Fibroblast of the aortic adventitia (primary cell): ENCODE measurements at regions not wholly inside any gene's neighbourhood (a gene's known extent, or its start where the extent isn't known, plus 50 kb on each side); places are given as distances from the start of the nearest gene placed in this dataset.

Experiments
- DNase-seq: peaks from one replicate; pipeline ENCODE4 v3.0.0-alpha.2; 2010; ENCODE audit warnings: low read depth
- H3K4me3 ChIP-seq: 2 replicates; pipeline ENCODE4 v1.5.1; 2011; ENCODE audit warnings: low read depth, mild to moderate bottlenecking, control low read depth, low read length, moderate library complexity
- TF ChIP-seq, protein P1 (sequence below): IDR thresholded peaks from 2 replicates; pipeline ENCODE4 v1.5.1; 2011; ENCODE audit warnings: mild to moderate bottlenecking, low read length, control low read depth, inconsistent platforms; ENCODE audit not compliant: insufficient read depth

DNA sequence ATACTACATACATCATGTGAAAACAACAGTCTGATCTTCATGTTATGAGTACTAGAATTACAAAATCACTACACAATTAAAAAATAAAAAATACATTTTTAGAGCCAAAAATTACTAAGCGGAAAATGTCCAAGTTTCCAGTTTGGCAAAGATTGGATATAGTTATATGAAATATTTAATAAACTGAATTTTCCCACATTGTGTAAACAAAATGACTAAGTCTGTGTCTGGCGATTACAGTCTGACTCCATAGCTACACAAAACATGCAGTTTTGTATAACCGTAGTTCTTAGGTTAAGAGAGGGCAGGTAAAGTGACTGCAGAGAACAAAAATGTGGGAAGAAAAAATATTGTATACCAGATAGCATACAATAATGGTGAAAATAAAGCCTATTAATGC is 59.2 kb upstream of the TMEM47 start:
- peak; percentile 1 for DNase-seq
- no peak overlapping the region for H3K4me3 ChIP-seq
- TF ChIP-seq, protein P1, sequence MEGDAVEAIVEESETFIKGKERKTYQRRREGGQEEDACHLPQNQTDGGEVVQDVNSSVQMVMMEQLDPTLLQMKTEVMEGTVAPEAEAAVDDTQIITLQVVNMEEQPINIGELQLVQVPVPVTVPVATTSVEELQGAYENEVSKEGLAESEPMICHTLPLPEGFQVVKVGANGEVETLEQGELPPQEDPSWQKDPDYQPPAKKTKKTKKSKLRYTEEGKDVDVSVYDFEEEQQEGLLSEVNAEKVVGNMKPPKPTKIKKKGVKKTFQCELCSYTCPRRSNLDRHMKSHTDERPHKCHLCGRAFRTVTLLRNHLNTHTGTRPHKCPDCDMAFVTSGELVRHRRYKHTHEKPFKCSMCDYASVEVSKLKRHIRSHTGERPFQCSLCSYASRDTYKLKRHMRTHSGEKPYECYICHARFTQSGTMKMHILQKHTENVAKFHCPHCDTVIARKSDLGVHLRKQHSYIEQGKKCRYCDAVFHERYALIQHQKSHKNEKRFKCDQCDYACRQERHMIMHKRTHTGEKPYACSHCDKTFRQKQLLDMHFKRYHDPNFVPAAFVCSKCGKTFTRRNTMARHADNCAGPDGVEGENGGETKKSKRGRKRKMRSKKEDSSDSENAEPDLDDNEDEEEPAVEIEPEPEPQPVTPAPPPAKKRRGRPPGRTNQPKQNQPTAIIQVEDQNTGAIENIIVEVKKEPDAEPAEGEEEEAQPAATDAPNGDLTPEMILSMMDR: no peak

- TF ChIP-seq, protein P1: no peak
- H3K4me3 ChIP-seq: no peak overlapping the region
- DNase-seq: peak; percentile 15
Observed at GRCh38 chrX:34734383-34734782, 77.3 kb upstream of the TMEM47 start.

DNA sequence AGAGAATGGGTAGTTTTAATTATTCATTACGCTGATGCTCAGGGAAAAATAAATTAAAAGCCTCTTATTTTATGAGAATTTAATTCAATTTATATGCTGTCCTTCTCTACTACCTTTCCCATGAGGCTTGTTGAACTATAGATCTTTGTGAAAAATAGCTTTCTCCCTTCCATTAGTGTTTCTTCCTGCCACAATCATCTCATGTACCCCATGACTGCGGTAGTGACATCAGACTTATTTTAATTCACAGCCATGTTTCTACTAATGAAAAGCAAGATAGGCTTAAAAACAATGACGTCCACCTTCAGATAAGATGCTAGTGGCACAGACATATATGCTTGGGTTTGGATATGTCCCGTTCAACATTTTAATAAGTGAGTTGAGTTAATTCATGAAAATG is 87.4 kb upstream of the TMEM47 start:
- DNase-seq: no peak
- TF ChIP-seq, protein P1: no peak
- H3K4me3 ChIP-seq: no peak overlapping the region

- DNase-seq: no peak
- H3K4me3 ChIP-seq: no peak overlapping the region
- TF ChIP-seq, protein P1: no peak
Observed at GRCh38 chrX:34749896-34750295, 92.8 kb upstream of the TMEM47 start.

GRCh38 chrX:34764852-34765361 is 107.8 kb upstream of the TMEM47 start:
- TF ChIP-seq, protein P1: no peak
- DNase-seq: no peak

DNA sequence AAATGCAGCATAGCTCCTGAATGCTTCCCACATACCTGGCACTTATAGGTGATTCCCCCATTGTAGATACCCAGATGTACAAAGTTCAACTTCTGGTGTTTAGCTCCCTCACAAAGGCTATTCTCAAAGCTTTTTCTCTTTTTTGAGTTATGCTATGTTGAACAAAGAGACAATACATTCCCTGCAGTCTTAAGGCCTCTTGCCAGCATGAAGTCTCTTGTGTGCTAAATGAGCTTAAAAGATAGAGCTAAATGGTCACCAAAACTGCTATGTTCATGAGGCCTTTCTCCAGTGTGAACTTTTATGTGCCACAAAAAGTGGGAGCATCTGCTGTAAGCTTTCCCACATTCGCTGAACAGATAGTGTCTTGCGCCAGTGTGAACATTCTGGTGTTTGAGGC is 111.2 kb upstream of the TMEM47 start:
- no peak for DNase-seq
- no peak overlapping the region for H3K4me3 ChIP-seq
- TF ChIP-seq, protein P1: no peak

More at GRCh38 chrX:34764852-34765361, 107.8 kb upstream of the TMEM47 start:
- no peak overlapping the region for H3K4me3 ChIP-seq

GRCh38 chrX:34770511-34770910 is 113.4 kb upstream of the TMEM47 start:
- no peak overlapping the region for H3K4me3 ChIP-seq
- TF ChIP-seq, protein P1: no peak
- peak; percentile 64 for DNase-seq
